NB4 (cell line): ENCODE measurements at regions not wholly inside any gene's neighbourhood (a gene's known extent, or its start where the extent isn't known, plus 50 kb on each side); places are given as distances from the start of the nearest gene placed in this dataset.

Experiments
- CTCF ChIP-seq: IDR thresholded peaks from one replicate; pipeline ENCODE4 v1.5.1; 2012; ENCODE audit warnings: low read depth, low read length
- MAX ChIP-seq: IDR thresholded peaks from 2 replicates; pipeline ENCODE4 v1.6.1; 2011; ENCODE audit warnings: low read depth, low read length
- MYC ChIP-seq: IDR thresholded peaks from 2 replicates; pipeline ENCODE4 v1.6.1; 2011; ENCODE audit warnings: low read depth, low read length
- POLR2A ChIP-seq: IDR thresholded peaks from 2 replicates; pipeline ENCODE4 v1.6.1; 2011; ENCODE audit warnings: mild to moderate bottlenecking; ENCODE audit not compliant: insufficient read length; ENCODE audit errors: extremely low read depth

DNA sequence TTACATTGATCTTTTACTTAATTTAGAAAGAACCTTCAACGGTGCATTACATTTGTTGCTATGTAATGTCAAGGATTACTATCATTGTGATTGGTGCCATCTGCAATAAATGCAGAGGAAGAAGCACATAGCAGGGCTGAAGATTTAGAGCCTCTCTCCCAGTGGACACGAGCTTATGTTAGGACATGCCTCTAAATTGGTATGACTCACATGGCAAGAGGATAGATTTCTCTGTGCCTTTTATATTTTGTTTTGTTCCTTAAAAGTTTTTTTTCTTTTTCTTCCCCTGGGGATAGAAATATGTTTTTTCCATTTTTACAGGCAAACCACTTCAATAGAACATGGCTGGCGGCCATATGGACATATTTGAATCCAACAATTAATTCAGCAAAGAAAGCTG, 205.0 kb upstream of the HAND2 start:
- TF ChIP-seq CTCF (no peak), POLR2A (no peak), MAX (no peak), MYC (no peak)
